ENCODE measurements at regions not wholly inside any gene's neighbourhood (a gene's known extent, or its start where the extent isn't known, plus 50 kb on each side); places are given as distances from the start of the nearest gene placed in this dataset.

- Mint-ChIP-seq H3K4me3 (no peak overlapping the region), H3K27ac (no peak overlapping the region), H3K36me3 (ENCODE audit: low read depth) (no peaks in the 10 kb centered on the region), H3K27me3 (no peaks in the 10 kb centered on the region), H3K4me1 (ENCODE audit: low read depth) (no peaks in the 10 kb centered on the region), H3K9me3 (no peaks in the 10 kb centered on the region)
- ChIA-PET POLR2A (no interaction called here), CTCF (no interaction called here)
- DNase-seq: no peak
- TF ChIP-seq, protein P1, sequence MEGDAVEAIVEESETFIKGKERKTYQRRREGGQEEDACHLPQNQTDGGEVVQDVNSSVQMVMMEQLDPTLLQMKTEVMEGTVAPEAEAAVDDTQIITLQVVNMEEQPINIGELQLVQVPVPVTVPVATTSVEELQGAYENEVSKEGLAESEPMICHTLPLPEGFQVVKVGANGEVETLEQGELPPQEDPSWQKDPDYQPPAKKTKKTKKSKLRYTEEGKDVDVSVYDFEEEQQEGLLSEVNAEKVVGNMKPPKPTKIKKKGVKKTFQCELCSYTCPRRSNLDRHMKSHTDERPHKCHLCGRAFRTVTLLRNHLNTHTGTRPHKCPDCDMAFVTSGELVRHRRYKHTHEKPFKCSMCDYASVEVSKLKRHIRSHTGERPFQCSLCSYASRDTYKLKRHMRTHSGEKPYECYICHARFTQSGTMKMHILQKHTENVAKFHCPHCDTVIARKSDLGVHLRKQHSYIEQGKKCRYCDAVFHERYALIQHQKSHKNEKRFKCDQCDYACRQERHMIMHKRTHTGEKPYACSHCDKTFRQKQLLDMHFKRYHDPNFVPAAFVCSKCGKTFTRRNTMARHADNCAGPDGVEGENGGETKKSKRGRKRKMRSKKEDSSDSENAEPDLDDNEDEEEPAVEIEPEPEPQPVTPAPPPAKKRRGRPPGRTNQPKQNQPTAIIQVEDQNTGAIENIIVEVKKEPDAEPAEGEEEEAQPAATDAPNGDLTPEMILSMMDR (IDR thresholded peaks at IDR 0.05): no peak
- ATAC-seq: no peak
- intact Hi-C loops (cut with micrococcal nuclease): no loop called here
These were observed 126.9 kb downstream of the TRMT11 start for GRCh38 chr6:126113261-126113660.

DNA sequence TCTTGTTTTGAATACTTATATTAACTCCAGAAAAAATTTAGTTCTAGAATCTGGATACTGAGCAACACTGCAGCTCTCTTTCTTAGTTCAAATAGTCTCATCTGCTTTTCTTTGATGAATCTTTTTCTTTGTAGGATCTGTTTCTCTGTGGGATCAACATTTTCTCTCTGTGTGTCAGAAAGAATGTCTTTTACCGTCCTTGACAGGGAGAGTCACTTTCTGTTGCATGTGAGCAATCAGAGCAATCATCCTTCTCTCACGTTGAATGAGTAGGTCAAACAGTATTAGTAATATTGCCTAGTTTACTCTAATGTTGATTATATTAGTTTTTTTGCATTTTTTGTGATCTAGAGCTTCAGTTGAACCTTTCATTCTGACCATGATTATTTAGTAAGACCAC lies 130.9 kb downstream of the TRMT11 start:
- POLR2A ChIA-PET: no interaction called here
- H3K27me3 Mint-ChIP-seq: no peaks in the 10 kb centered on the region
- no peaks in the 10 kb centered on the region for H3K4me1 Mint-ChIP-seq (ENCODE audit: low read depth)
- intact Hi-C loops (cut with micrococcal nuclease): no loop called here
- H3K36me3 Mint-ChIP-seq (ENCODE audit: low read depth): no peaks in the 10 kb centered on the region
- no peak overlapping the region for H3K4me3 Mint-ChIP-seq
- H3K9me3 Mint-ChIP-seq: no peaks in the 10 kb centered on the region
- H3K27ac Mint-ChIP-seq: no peak overlapping the region
- CTCF ChIA-PET: no interaction called here
- DNase-seq (no peak), ATAC-seq (no peak)
- TF ChIP-seq, protein P1 (IDR thresholded peaks at IDR 0.05): no peak

GRCh38 chr6:126118058-126118755 lies 131.9 kb downstream of the TRMT11 start:
- ChIA-PET CTCF (interaction anchor here (1.7 kb wide), 1 partner anchor 13 kb away, joined by 3 read pairs; no protein-coding TSS in a partner anchor), POLR2A (no interaction called here)
- H3K27ac Mint-ChIP-seq: no peak overlapping the region
- no peak overlapping the region for H3K4me3 Mint-ChIP-seq
- DNase-seq: no peak
- no peaks in the 10 kb centered on the region for H3K36me3 Mint-ChIP-seq (ENCODE audit: low read depth)
- no peaks in the 10 kb centered on the region for H3K4me1 Mint-ChIP-seq (ENCODE audit: low read depth)
- intact Hi-C loops (cut with micrococcal nuclease): no loop called here
- no peak for ATAC-seq
- no peaks in the 10 kb centered on the region for H3K27me3 Mint-ChIP-seq
- TF ChIP-seq, protein P1 (IDR thresholded peaks at IDR 0.05): no peak
- H3K9me3 Mint-ChIP-seq: no peaks in the 10 kb centered on the region

DNA sequence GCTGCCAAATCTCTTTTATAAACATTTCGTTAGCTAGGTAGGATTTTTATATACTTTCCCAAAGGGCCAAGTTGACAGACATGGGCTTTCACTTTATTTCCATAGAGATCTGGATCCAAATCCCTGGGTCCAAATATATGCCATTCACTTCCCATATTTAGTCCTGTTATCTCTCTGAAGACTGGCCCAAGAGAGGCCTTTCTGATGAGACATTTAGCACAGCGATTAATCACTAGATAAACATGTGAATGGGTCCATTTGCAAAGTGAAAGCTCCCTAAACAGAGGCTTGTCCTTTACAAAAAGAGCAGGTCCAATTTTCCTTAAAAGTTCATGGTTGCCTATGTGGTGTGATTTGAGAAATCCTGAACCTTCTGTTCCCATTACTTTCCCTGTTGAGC lies 132.6 kb downstream of the TRMT11 start:
- no peaks in the 10 kb centered on the region for H3K4me1 Mint-ChIP-seq (ENCODE audit: low read depth)
- ChIA-PET POLR2A (no interaction called here), CTCF (interaction anchor here (1.7 kb wide), 1 partner anchor 12 kb away, joined by 3 read pairs; no protein-coding TSS in a partner anchor)
- H3K27me3 Mint-ChIP-seq: no peaks in the 10 kb centered on the region
- ATAC-seq: no peak
- no peaks in the 10 kb centered on the region for H3K9me3 Mint-ChIP-seq
- H3K4me3 Mint-ChIP-seq: no peak overlapping the region
- TF ChIP-seq, protein P1 (IDR thresholded peaks at IDR 0.05): no peak
- H3K36me3 Mint-ChIP-seq (ENCODE audit: low read depth): no peaks in the 10 kb centered on the region
- DNase-seq: no peak
- no peak overlapping the region for H3K27ac Mint-ChIP-seq
- intact Hi-C loops (cut with micrococcal nuclease): no loop called here

DNA sequence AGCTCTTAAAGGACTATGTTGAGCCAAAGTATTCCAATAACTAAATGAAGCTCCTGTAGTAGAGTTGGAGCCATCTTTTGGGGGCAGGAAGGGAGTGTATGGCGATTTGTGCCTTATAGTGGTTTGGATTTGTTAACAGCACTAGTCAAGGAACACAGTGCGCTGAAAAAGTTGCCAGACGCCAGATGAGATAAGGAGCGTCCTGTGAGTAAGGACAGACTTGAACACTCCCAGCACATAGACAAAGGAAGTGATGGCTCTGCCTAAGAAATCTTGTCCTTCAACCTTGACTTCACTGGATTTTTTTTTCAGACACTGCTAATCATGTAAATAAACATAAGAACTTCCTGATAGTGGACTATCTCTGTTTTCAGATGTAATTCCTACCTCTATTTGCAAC lies 136.9 kb downstream of the TRMT11 start:
- H3K4me3 Mint-ChIP-seq: no peak overlapping the region
- TF ChIP-seq, protein P1 (IDR thresholded peaks at IDR 0.05): no peak
- no peak overlapping the region for H3K27ac Mint-ChIP-seq
- DNase-seq: no peak
- no peaks in the 10 kb centered on the region for H3K27me3 Mint-ChIP-seq
- ChIA-PET POLR2A (interaction anchor here (0.9 kb wide), 1 partner anchor 222 kb away, joined by 4 read pairs; no protein-coding TSS in a partner anchor), CTCF (no interaction called here)
- H3K36me3 Mint-ChIP-seq (ENCODE audit: low read depth): no peaks in the 10 kb centered on the region
- no peaks in the 10 kb centered on the region for H3K9me3 Mint-ChIP-seq
- H3K4me1 Mint-ChIP-seq (ENCODE audit: low read depth): no peaks in the 10 kb centered on the region
- no peak for ATAC-seq
- intact Hi-C loops (cut with micrococcal nuclease): no loop called here

Measured in activated CD8-positive, alpha-beta T cell treated with anti-CD3 and anti-CD28 coated beads for 36 hours (primary cell).